Psoas muscle (tissue), 7 donors: ENCODE measurements at regions not wholly inside any gene's neighbourhood (a gene's known extent, or its start where the extent isn't known, plus 50 kb on each side); places are given as distances from the start of the nearest gene placed in this dataset.

Experiments used
- ATAC-seq, 4 donors: fragments of 200-7000 bp; cut with Tn5 transposase; one replicate each; pipeline ENCODE4 v1.9.1; 2020; ENCODE audit warnings: moderate library complexity in 3 of 4, mild to moderate bottlenecking in 2 of 4
- DNase-seq, 2 donors: peaks; one replicate each; pipeline ENCODE4 v3.0.0-alpha.2; 2020
- H3K27ac ChIP-seq: fragments of 200-600 bp; one replicate; pipeline ENCODE4 v1.8.0; 2022
- H3K27me3 ChIP-seq, 3 donors: fragments of 200-600 bp in 1 of 3; one replicate each; pipeline versions ENCODE4 v1.6.1 to v1.8.0; 2013 to 2022; ENCODE audit warnings: low read length in 2 of 3, mild to moderate bottlenecking in 2 of 3, moderate library complexity in 1 of 3; ENCODE audit not compliant: insufficient read depth in 3 of 3
- H3K36me3 ChIP-seq, 2 donors: fragments of 200-600 bp in 1 of 2; one replicate each; pipeline versions ENCODE4 v1.6.1 to v1.8.0; 2013 to 2022; ENCODE audit warnings: low read depth in 1 of 2, mild to moderate bottlenecking in 1 of 2, moderate library complexity in 1 of 2; ENCODE audit not compliant: insufficient read depth in 1 of 2
- H3K4me1 ChIP-seq: fragments of 200-600 bp; one replicate; pipeline ENCODE4 v1.8.0; 2022
- H3K4me3 ChIP-seq: fragments of 200-600 bp; one replicate; pipeline ENCODE4 v1.8.0; 2022; ENCODE audit warnings: mild to moderate bottlenecking
- H3K9me3 ChIP-seq: fragments of 200-600 bp; one replicate; pipeline ENCODE4 v1.8.0; 2022
- WGBS, 3 donors: extraction: QIAGEN DNeasy Blood & Tissue Kit; methylation state at CpG; one replicate each; pipeline versions ENCODE4 v1.1.6 to v1.1.7; 2013; 5-methylcytosine and 5-hydroxymethylcytosine counted together
- intact Hi-C, 2 donors: fragments of 100-400 bp; cut with DNase I; formaldehyde crosslinking; loops; one replicate each; pipeline versions ENCODE4 v1.11.0 to v1.14.2; 2022
- TF ChIP-seq, protein P1 (sequence below): fragments of 200-600 bp; IDR thresholded peaks from one replicate; pipeline ENCODE4 v1.8.0; 2022; ENCODE audit warnings: antibody characterized with exemption
- donor health status: healthy with polysubstance abuse.
- donor health status: DM: no; HTN: no; CAD: no; lungs with moderate emphysema.
- donor health status: Bipolar disorder and iron deficiency.
- donor health status: healthy.
- donor health status: DM: yes; HTN: yes; CAD: no.
- donor health status: DM: no; HTN: no; CAD: no.
- donor health status: DM: yes; HTN: yes; CAD: no.

DNA sequence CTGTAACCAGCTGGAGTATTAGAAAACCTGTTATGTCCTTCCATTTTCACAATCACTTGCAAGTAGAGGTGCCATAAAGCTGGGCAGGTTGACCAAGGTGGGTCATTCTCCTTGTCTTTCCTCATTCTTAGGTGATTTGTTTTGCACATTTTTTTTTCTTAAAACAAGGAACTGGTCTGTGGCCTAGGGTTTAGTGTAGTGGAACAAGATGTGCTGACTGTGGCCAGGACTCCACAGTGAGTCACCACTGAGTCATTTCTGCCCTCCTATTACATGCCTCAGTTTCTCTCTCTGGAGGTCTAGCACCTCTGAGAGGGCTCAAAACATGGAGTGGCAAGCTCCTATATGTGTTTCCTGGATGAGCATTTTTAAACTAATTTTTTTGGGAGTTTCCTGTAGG, 355.9 kb downstream of the GPM6A start:
- Histone ChIP-seq H3K9me3 (no peaks in the 10 kb centered on the region), H3K4me3 (no peak overlapping the region), H3K27ac (no peak overlapping the region), H3K27me3 (no peaks in the 10 kb centered on the region), H3K4me1 (no peaks in the 10 kb centered on the region), H3K36me3 (no peaks in the 10 kb centered on the region)
- ATAC-seq, result no peak
- TF ChIP-seq, protein P1, sequence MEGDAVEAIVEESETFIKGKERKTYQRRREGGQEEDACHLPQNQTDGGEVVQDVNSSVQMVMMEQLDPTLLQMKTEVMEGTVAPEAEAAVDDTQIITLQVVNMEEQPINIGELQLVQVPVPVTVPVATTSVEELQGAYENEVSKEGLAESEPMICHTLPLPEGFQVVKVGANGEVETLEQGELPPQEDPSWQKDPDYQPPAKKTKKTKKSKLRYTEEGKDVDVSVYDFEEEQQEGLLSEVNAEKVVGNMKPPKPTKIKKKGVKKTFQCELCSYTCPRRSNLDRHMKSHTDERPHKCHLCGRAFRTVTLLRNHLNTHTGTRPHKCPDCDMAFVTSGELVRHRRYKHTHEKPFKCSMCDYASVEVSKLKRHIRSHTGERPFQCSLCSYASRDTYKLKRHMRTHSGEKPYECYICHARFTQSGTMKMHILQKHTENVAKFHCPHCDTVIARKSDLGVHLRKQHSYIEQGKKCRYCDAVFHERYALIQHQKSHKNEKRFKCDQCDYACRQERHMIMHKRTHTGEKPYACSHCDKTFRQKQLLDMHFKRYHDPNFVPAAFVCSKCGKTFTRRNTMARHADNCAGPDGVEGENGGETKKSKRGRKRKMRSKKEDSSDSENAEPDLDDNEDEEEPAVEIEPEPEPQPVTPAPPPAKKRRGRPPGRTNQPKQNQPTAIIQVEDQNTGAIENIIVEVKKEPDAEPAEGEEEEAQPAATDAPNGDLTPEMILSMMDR, result no peak
- no peak for DNase-seq
- intact Hi-C loops, result no loop called here

DNA sequence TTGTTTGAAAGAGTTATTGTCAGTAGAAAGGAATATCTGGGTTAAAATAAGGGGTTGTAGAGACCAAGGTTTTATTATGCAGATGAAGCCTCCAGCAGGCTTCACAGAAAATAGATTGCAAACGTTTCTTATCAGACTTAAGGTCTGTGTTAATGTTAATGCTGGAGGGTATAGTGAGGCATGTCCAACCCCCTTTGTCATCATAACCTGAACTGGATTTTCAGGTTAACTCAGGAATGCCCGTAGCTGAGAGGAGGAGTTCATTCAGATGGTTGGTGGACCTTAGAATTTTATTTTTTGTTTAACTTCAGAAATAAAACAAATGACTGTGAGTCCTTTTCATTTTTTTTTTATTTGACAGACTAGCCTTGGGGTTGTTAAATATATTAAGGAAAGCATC, 354.1 kb downstream of the GPM6A start:
- Histone ChIP-seq H3K27ac (no peak overlapping the region), H3K4me3 (no peak overlapping the region), H3K27me3 (no peaks in the 10 kb centered on the region), H3K9me3 (no peaks in the 10 kb centered on the region), H3K4me1 (no peaks in the 10 kb centered on the region), H3K36me3 (no peaks in the 10 kb centered on the region)
- WGBS, 3 donors, result 43 to 69% (median 66%) methylated on average over 2 of the region's 2 CpGs
- intact Hi-C loops, result no loop called here
- no peak for ATAC-seq
- DNase-seq, result no peak
- TF ChIP-seq, protein P1, result no peak

DNA sequence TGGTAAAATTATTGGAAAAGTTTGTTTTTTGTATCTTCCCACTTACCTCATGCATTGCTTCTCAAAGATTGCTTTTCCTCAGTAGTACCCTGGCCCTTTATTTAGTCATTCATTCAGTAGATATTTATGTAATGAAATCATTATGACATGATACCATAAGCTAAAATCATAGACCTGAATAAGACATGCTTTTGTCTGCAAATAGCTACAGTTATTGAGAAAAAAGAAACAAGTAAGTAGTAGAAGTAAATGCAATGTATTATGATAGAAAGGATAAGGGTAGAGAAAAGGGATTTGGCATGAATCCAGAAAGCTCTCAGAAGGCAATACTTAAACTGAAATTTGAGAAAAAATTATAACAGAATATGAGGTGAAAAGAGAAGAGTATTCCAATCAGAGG, 352.5 kb downstream of the GPM6A start:
- DNase-seq, result no peak
- no peaks in the 10 kb centered on the region for H3K4me1 ChIP-seq
- no peaks in the 10 kb centered on the region for H3K27me3 ChIP-seq
- no peak overlapping the region for H3K4me3 ChIP-seq
- ATAC-seq, result no peak
- no peak overlapping the region for H3K27ac ChIP-seq
- TF ChIP-seq, protein P1, result no peak
- no peaks in the 10 kb centered on the region for H3K36me3 ChIP-seq
- H3K9me3 ChIP-seq, result no peaks in the 10 kb centered on the region
- intact Hi-C loops, result no loop called here

GRCh38 chr4:175460414-175460813, 351.6 kb downstream of the GPM6A start:
- no peaks in the 10 kb centered on the region for H3K4me1 ChIP-seq
- 56 to 63% (median 58%) methylated on average over 4 of the region's 4 CpGs for WGBS, 3 donors
- no peak for ATAC-seq

GRCh38 chr4:175469514-175469913, 342.6 kb downstream of the GPM6A start:
- Histone ChIP-seq H3K27ac (no peak overlapping the region), H3K36me3 (no peaks in the 10 kb centered on the region), H3K4me1 (no peaks in the 10 kb centered on the region), H3K9me3 (no peaks in the 10 kb centered on the region), H3K4me3 (no peak overlapping the region), H3K27me3 (no peaks in the 10 kb centered on the region)
- no peak for DNase-seq
- ATAC-seq, result no peak
- TF ChIP-seq, protein P1, result no peak
- intact Hi-C loops, result no loop called here
- WGBS, 3 donors, result 11 to 31% (median 17%) methylated on average over 2 of the region's 2 CpGs

More at GRCh38 chr4:175460414-175460813, 351.6 kb downstream of the GPM6A start:
- TF ChIP-seq, protein P1, result no peak
- Histone ChIP-seq H3K9me3 (no peaks in the 10 kb centered on the region), H3K27ac (no peak overlapping the region), H3K36me3 (no peaks in the 10 kb centered on the region), H3K27me3 (no peaks in the 10 kb centered on the region), H3K4me3 (no peak overlapping the region)
- no peak for DNase-seq
- intact Hi-C loops, result no loop called here
